Skin epidermis (tissue), 12 donors: ENCODE measurements at regions not wholly inside any gene's neighbourhood (a gene's known extent, or its start where the extent isn't known, plus 50 kb on each side); places are given as distances from the start of the nearest gene placed in this dataset.

ENCODE experiments used
- H3K27ac ChIP-seq, 21 experiments: fragments of 200-600 bp; sonication (generic) in 11 of 21; one replicate each; pipeline ENCODE4 v1.5.0; 2020; ENCODE audit warnings: mild to moderate bottlenecking in 3 of 21, inconsistent platforms in 2 of 21, moderate library complexity in 2 of 21
- H3K4me3 ChIP-seq, 7 experiments: fragments of 200-600 bp; sonication (generic) in 2 of 7; one replicate each; pipeline ENCODE4 v1.5.0; 2020; ENCODE audit warnings: inconsistent platforms in 2 of 7, mild to moderate bottlenecking in 2 of 7, moderate library complexity in 1 of 7

- no peak overlapping the region for H3K4me3 ChIP-seq
- H3K27ac ChIP-seq, result no peak overlapping the region
Observed at GRCh38 chr14:89639687-89640086, 222.7 kb upstream of the FOXN3 start.

GRCh38 chr14:89638891-89639290 lies 221.9 kb upstream of the FOXN3 start:
- no peak overlapping the region for H3K27ac ChIP-seq
- H3K4me3 ChIP-seq, result no peak overlapping the region

GRCh38 chr14:89637581-89637980 lies 220.5 kb upstream of the FOXN3 start:
- H3K4me3 ChIP-seq, result no peak overlapping the region
- H3K27ac ChIP-seq, result no peak overlapping the region

GRCh38 chr14:89635615-89636014 lies 218.6 kb upstream of the FOXN3 start:
- Histone ChIP-seq H3K4me3 (no peak overlapping the region), H3K27ac (no peak overlapping the region)

GRCh38 chr14:89634037-89634436 lies 217.0 kb upstream of the FOXN3 start:
- no peak overlapping the region for H3K4me3 ChIP-seq
- no peak overlapping the region for H3K27ac ChIP-seq

GRCh38 chr14:89630101-89630829 lies 213.2 kb upstream of the FOXN3 start:
- Histone ChIP-seq H3K4me3 (no peak overlapping the region), H3K27ac (no peak overlapping the region)

GRCh38 chr14:89629383-89629782 lies 212.3 kb upstream of the FOXN3 start:
- H3K4me3 ChIP-seq, result no peak overlapping the region
- H3K27ac ChIP-seq, result peak overlapping the region in 1 of 21 experiments; percentile 42

- H3K27ac ChIP-seq, result no peak overlapping the region
- H3K4me3 ChIP-seq, result no peak overlapping the region
Observed at GRCh38 chr14:89628521-89628920, 211.5 kb upstream of the FOXN3 start.

GRCh38 chr14:89626233-89626806 lies 209.3 kb upstream of the FOXN3 start:
- Histone ChIP-seq H3K4me3 (no peak overlapping the region), H3K27ac (peak overlapping the region in 2 of 21 experiments; percentile 27 to 47)

GRCh38 chr14:89625731-89626232 lies 208.7 kb upstream of the FOXN3 start:
- Histone ChIP-seq H3K27ac (peak overlapping the region in 2 of 21 experiments; percentile 22 to 27), H3K4me3 (no peak overlapping the region)

- H3K27ac ChIP-seq, result peak overlapping the region in 1 of 21 experiments; percentile 22
Observed at GRCh38 chr14:89625244-89625713, 208.2 kb upstream of the FOXN3 start.

GRCh38 chr14:89624500-89625156 lies 207.6 kb upstream of the FOXN3 start:
- H3K27ac ChIP-seq, result no peak overlapping the region
- H3K4me3 ChIP-seq, result no peak overlapping the region

More at GRCh38 chr14:89625244-89625713, 208.2 kb upstream of the FOXN3 start:
- H3K4me3 ChIP-seq, result no peak overlapping the region

GRCh38 chr14:89621791-89622638 lies 205.0 kb upstream of the FOXN3 start:
- Histone ChIP-seq H3K4me3 (no peak overlapping the region), H3K27ac (peak overlapping the region in 1 of 21 experiments; percentile 96)

GRCh38 chr14:89621009-89621421 lies 204.0 kb upstream of the FOXN3 start:
- peak overlapping the region in 8 of 21 experiments; percentile 35 to 96 (median 74) for H3K27ac ChIP-seq
- no peak overlapping the region for H3K4me3 ChIP-seq

GRCh38 chr14:89620436-89620835 lies 203.4 kb upstream of the FOXN3 start:
- H3K27ac ChIP-seq, result peak overlapping the region in 8 of 21 experiments; percentile 35 to 96 (median 86)

GRCh38 chr14:89619596-89619995 lies 202.6 kb upstream of the FOXN3 start:
- H3K27ac ChIP-seq, result peak overlapping the region in 18 of 21 experiments; percentile 18 to 96 (median 87)
- peak overlapping the region; percentile 51 to 70 (median 62) for H3K4me3 ChIP-seq

More at GRCh38 chr14:89620436-89620835, 203.4 kb upstream of the FOXN3 start:
- H3K4me3 ChIP-seq, result no peak overlapping the region

- Histone ChIP-seq H3K4me3 (peak overlapping the region; percentile 51 to 70 (median 62)), H3K27ac (peak overlapping the region; percentile 71 to 96 (median 87))
Observed at GRCh38 chr14:89618811-89619551, 201.9 kb upstream of the FOXN3 start.

- H3K27ac ChIP-seq, result peak overlapping the region in 20 of 21 experiments; percentile 72 to 96 (median 88)
- H3K4me3 ChIP-seq, result peak overlapping the region; percentile 51 to 70 (median 62)
Observed at GRCh38 chr14:89618330-89618708, 201.3 kb upstream of the FOXN3 start.
